ENCODE measurements at regions not wholly inside any gene's neighbourhood (a gene's known extent, or its start where the extent isn't known, plus 50 kb on each side); places are given as distances from the start of the nearest gene placed in this dataset.

GRCh38 chr12:68468036-68468435, 135.9 kb upstream of the MDM1 start:
- Histone ChIP-seq H3K27me3 (ENCODE audit: control insufficient read depth in 1 of 2, insufficient read depth in 2 of 2, low read length in 2 of 2) (no peaks in the 10 kb centered on the region), H3K4me3 (ENCODE audit: low read length) (no peak overlapping the region), H3K9me3 (ENCODE audit: control insufficient read depth in 1 of 2, insufficient read depth in 1 of 2, low read length in 2 of 2) (no peaks in the 10 kb centered on the region), H3K4me1 (ENCODE audit: insufficient read depth, low read length) (peaks cover 4% of the 10 kb centered on the region), H3K27ac (ENCODE audit: low read depth in 1 of 2, low read length in 2 of 2) (no peak overlapping the region), H3K36me3 (ENCODE audit: insufficient read depth, low read length) (no peaks in the 10 kb centered on the region)
- Mint-ChIP-seq H3K9me3 (no peaks in the 10 kb centered on the region), H3K4me3 (no peak overlapping the region), H3K27me3 (no peaks in the 10 kb centered on the region), H3K36me3 (ENCODE audit: low read depth) (no peaks in the 10 kb centered on the region), H3K27ac (no peak overlapping the region), H3K4me1 (ENCODE audit: low read depth) (peaks cover 4% of the 10 kb centered on the region)
- no peak for TF ChIP-seq CTCF (IDR thresholded peaks at IDR 0.05)
- CTCF ChIA-PET: interaction anchor here (0.6 kb wide), 1 partner anchor 10 kb away, joined by 3 read pairs; no protein-coding TSS in a partner anchor
- DNase-seq (no peak), ATAC-seq (ENCODE audit: poor library complexity) (no peak)
- intact Hi-C loops (cut with DNase I, micrococcal nuclease): loop anchor here in 1 of 2 experiments (10.0 kb wide), 1 partner anchor 103 kb away; no protein-coding TSS in a partner anchor
- POLR2A ChIA-PET: no interaction called here

GRCh38 chr12:68469113-68469512, 137.0 kb upstream of the MDM1 start:
- Mint-ChIP-seq H3K9me3 (no peaks in the 10 kb centered on the region), H3K27ac (no peak overlapping the region), H3K36me3 (ENCODE audit: low read depth) (no peaks in the 10 kb centered on the region), H3K4me3 (no peak overlapping the region), H3K27me3 (no peaks in the 10 kb centered on the region), H3K4me1 (ENCODE audit: low read depth) (no peaks in the 10 kb centered on the region)
- H3K27ac ChIP-seq (ENCODE audit: low read depth in 1 of 2, low read length in 2 of 2): no peak overlapping the region
- intact Hi-C loops (cut with DNase I, micrococcal nuclease): loop anchor here in 1 of 2 experiments (10.0 kb wide), 1 partner anchor 104 kb away; no protein-coding TSS in a partner anchor
- H3K9me3 ChIP-seq (ENCODE audit: control insufficient read depth in 1 of 2, insufficient read depth in 1 of 2, low read length in 2 of 2): no peaks in the 10 kb centered on the region
- no peaks in the 10 kb centered on the region for H3K4me1 ChIP-seq (ENCODE audit: insufficient read depth, low read length)
- POLR2A ChIA-PET: no interaction called here
- TF ChIP-seq CTCF (IDR thresholded peaks at IDR 0.05): no peak
- no peak for ATAC-seq (ENCODE audit: poor library complexity)
- no peaks in the 10 kb centered on the region for H3K36me3 ChIP-seq (ENCODE audit: insufficient read depth, low read length)
- no peak overlapping the region for H3K4me3 ChIP-seq (ENCODE audit: low read length)
- CTCF ChIA-PET: no interaction called here
- no peak for DNase-seq
- no peaks in the 10 kb centered on the region for H3K27me3 ChIP-seq (ENCODE audit: control insufficient read depth in 1 of 2, insufficient read depth in 2 of 2, low read length in 2 of 2)

DNA sequence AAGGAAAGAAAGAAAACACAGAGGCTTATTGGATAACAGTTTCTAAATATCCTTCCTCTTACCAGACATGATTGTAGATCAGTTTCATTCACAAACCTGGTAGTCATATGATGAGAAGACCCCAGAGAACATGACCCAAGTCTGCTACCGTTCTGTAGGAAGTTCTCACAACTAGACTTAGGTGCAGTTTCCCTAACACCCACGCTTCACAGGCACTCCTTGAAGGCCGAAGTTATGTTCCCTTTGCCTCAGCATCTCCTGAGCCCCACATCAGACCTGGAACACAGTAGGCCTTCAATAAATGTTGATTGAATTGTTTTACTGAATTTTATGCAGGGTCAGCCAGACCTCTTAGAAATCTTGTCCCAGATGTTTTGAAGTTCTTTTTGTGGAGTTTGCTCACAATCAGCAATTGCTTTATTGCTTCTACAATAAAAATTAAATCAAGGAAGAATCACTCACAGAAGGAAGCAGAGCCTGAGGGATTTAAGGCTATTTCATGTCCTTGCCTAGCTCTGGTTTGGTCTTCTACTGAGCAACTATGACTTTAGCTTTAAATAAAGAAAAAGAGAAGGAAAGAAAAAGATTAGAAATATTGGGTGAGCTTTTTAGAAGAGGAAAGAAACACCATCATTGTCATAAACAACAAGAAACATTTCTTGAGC, 138.6 kb upstream of the MDM1 start:
- ChIA-PET CTCF (no interaction called here), POLR2A (no interaction called here)
- H3K4me3 Mint-ChIP-seq: no peak overlapping the region
- Histone ChIP-seq H3K4me1 (ENCODE audit: insufficient read depth, low read length) (no peaks in the 10 kb centered on the region), H3K27me3 (ENCODE audit: control insufficient read depth in 1 of 2, insufficient read depth in 2 of 2, low read length in 2 of 2) (no peaks in the 10 kb centered on the region), H3K4me3 (ENCODE audit: low read length) (no peak overlapping the region), H3K36me3 (ENCODE audit: insufficient read depth, low read length) (no peaks in the 10 kb centered on the region), H3K27ac (ENCODE audit: low read depth in 1 of 2, low read length in 2 of 2) (no peak overlapping the region), H3K9me3 (ENCODE audit: control insufficient read depth in 1 of 2, insufficient read depth in 1 of 2, low read length in 2 of 2) (no peaks in the 10 kb centered on the region)
- H3K4me1 Mint-ChIP-seq (ENCODE audit: low read depth): no peaks in the 10 kb centered on the region
- no peak overlapping the region for H3K27ac Mint-ChIP-seq
- DNase-seq (no peak), ATAC-seq (ENCODE audit: poor library complexity) (no peak)
- no peaks in the 10 kb centered on the region for H3K36me3 Mint-ChIP-seq (ENCODE audit: low read depth)
- intact Hi-C loops (cut with DNase I, micrococcal nuclease): no loop called here
- TF ChIP-seq CTCF (IDR thresholded peaks at IDR 0.05): no peak
- H3K9me3 Mint-ChIP-seq: no peaks in the 10 kb centered on the region
- no peaks in the 10 kb centered on the region for H3K27me3 Mint-ChIP-seq

Data from CD4-positive, alpha-beta T cell (primary cell).